GM12892 (cell line): ENCODE measurements at regions not wholly inside any gene's neighbourhood (a gene's known extent, or its start where the extent isn't known, plus 50 kb on each side); places are given as distances from the start of the nearest gene placed in this dataset.

Source experiments
- DNase-seq: peaks from one replicate; pipeline ENCODE4 v3.0.0; 2011; ENCODE audit not compliant: insufficient read length
- FAIRE-seq: peaks from 2 replicates; lab custom pipeline; 2011; peaks lifted over from hg19 to GRCh38; lab: Jason Lieb, UNC
- POLR2A ChIP-seq: IDR thresholded peaks from 2 replicates; pipeline ENCODE4 v1.6.1; 2011; ENCODE audit warnings: low read depth, low read length, control low read depth
- POLR2AphosphoS5 ChIP-seq: IDR thresholded peaks from 2 replicates; pipeline ENCODE4 v1.6.1; 2011; ENCODE audit warnings: low read depth, low read length, control low read depth
- TAF1 ChIP-seq: IDR thresholded peaks from 2 replicates; pipeline ENCODE4 v1.6.1; 2011; ENCODE audit warnings: low read depth, mild to moderate bottlenecking, control low read depth, low read length, borderline replicate concordance

- TF ChIP-seq TAF1 (no peak), POLR2A (no peak), POLR2AphosphoS5 (no peak)
- no peak for FAIRE-seq
- DNase-seq = no peak
Measured at GRCh38 chr20:10965936-10966470, 292.2 kb upstream of the JAG1 start.

- DNase-seq (no peak), FAIRE-seq (no peak)
- no peak for TF ChIP-seq POLR2A
- TF ChIP-seq POLR2AphosphoS5 = no peak
- no peak for TF ChIP-seq TAF1
Measured at GRCh38 chr20:10970109-10970508, 296.3 kb upstream of the JAG1 start.

GRCh38 chr20:10971096-10971495, 297.3 kb upstream of the JAG1 start:
- TF ChIP-seq POLR2A (no peak), TAF1 (no peak), POLR2AphosphoS5 (no peak)
- DNase-seq = no peak
- FAIRE-seq = no peak

DNA sequence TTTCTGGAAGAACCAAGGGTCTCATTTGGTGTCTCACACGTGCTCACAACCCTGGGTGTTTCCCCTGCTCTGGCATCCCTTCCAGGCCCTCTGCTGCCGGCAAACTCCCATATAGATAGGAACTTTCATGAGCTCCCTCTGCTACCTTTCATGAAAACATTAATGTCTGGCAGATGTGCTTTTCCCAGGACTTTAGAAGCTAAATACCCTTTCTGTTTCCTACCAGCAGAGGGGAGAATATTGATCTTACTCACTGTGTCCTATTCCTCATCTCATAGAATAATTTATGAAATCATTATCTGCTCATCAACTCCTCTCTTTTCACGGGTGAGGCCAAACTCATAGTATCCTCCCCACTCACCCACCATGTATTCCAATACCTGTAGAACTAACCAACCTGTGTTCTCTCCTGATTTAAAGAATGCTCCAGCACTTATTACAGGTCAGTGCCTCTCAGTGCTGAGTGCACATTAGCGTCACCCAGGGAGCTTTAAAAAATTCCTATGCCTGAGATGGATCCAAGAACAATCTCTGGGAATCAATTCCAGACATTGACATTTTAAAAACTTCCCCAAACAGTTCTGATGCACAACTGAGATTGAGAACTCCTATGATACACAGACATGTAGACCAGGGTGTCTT, 298.5 kb upstream of the JAG1 start:
- no peak for DNase-seq
- TF ChIP-seq TAF1 (no peak), POLR2AphosphoS5 (no peak), POLR2A (no peak)
- FAIRE-seq = no peak

DNA sequence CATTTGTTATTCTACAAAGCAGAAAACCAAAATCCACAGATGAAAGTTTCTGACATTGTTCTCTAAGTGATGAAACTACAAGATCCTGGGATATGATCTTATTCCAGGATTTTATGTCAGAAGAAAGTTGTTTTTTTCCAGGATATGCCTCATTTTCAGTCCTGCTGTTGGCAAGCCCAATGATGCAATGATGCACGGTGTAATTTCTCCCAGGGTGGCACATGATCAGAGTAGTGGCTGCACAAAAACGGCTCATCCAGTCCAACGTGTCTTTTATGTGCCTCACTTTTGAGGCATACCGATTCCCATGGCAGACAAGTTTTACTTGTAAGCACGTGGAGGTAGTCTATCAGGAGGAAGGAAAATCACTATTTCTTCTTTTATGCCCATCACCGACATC, 302.3 kb upstream of the JAG1 start:
- DNase-seq (no peak), FAIRE-seq (no peak)
- TF ChIP-seq TAF1 = no peak
- no peak for TF ChIP-seq POLR2A
- no peak for TF ChIP-seq POLR2AphosphoS5

DNA sequence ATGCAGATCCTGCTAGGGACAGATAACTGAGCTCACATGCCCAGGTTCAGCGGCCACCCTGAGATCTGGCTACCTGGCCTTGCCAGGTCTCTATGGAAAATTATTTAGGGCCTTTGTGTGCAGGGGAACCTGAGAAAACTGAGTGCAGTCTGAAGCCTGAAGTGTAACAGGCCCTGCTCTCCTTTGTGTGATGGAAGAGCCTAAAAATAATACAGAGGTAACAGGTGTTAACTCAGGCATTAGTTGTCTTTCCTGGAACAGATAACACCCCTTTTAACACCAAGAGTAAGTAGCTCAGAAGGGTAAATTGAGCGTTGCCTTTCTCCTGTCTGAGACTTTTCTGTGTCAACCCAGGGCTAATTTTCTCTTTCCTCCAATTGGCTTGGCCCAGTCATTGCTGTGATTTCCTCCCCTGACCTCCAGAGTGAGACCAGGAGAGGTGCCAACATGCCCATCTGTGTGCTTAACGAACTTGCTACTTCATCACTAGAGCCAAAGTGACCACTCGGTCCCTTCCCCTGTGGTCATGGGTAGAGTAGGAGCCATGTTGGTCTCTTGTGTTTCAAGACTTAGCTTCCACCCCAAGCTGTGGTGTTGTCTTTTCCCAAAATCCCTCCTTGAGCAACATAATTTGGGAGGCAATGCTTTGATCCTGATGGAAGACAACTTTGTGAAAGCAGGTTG, 304.4 kb upstream of the JAG1 start:
- no peak for DNase-seq
- TF ChIP-seq POLR2A (no peak), POLR2AphosphoS5 (no peak), TAF1 (no peak)
- no peak for FAIRE-seq

DNA sequence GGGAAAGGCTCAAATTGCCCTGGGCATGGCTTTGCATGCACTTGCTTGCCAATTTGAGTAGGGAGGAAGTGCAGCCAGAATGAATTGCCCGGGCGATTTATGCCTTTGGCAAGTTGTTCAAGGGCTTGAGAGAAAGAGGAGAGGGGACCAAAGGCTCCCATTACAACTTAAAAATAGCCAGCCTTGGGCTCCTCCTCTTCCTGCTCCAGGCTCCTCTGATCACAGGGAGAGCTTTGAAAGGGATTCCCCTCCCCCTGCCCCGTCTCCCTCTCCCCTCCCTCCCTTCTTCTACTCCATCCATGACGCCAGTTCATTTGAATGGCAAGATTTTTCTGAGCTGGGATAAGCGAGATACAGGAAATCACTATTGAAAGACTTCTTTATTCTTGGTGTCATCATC, 304.9 kb upstream of the JAG1 start:
- FAIRE-seq = no peak
- DNase-seq = no peak
- TF ChIP-seq TAF1 (no peak), POLR2A (no peak), POLR2AphosphoS5 (no peak)

DNA sequence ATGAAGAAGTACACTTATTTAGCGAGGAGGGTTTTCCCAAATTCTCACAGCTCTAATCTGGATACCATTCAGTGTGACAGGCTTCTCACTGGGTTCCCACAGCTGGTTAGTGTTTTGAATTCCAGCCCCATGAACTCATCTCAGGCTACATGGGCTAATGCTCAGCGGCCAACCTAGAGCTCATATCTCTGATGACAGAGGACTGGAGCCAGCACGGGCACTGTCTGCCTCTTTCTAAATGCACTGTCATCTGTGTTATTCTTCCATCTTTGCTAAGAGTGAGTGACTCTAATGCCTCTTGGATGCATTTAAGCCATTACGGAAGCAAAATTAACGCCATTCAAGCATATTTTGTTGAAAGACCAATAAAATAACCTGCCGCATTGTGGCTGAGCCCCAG, 308.9 kb upstream of the JAG1 start:
- TF ChIP-seq TAF1 = no peak
- TF ChIP-seq POLR2AphosphoS5 = no peak
- TF ChIP-seq POLR2A = no peak
- FAIRE-seq (no peak), DNase-seq (no peak)

- FAIRE-seq = no peak
- no peak for TF ChIP-seq TAF1
- TF ChIP-seq POLR2AphosphoS5 = no peak
- TF ChIP-seq POLR2A = no peak
- no peak for DNase-seq
Measured at GRCh38 chr20:10984294-10984693, 310.5 kb upstream of the JAG1 start.

DNA sequence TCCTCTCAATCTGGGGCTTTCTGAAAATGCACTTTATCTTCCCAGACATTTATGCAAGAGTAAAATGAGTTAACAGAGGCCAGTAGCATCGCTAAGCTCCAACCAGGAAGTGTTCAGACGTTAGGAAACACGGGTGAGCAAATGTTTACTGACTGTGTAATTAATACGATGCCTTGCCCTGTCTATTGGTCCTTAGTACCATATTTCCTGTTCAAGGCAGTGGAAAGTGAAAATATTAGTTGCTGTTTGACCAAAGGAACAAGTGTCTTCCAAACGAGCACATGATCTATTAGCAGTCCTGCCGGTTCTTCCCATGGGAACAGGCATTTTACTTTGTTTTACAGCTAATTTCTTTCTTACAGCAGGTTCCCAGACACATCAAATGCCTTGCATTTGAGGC, 311.1 kb upstream of the JAG1 start:
- FAIRE-seq (no peak), DNase-seq (no peak)
- no peak for TF ChIP-seq POLR2AphosphoS5
- no peak for TF ChIP-seq TAF1
- TF ChIP-seq POLR2A = no peak

DNA sequence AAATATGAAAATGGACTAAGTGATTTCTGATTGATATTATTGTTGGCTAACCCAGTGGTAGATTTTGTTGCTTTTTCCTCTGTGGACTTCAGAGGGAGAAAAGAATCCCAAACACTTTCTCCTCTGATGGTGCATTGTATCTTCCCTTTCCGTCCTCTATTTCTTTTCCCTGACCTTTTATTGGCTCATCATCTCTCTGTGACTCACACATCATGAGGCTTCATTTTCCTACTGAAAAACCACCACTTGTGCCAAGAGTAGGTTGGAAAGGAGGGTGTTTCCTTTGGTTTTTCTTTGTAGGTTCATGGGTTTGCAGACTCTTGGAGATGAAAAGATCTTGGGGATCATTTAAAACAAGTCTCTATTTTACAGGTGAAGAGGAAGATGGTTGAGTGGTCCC, 311.7 kb upstream of the JAG1 start:
- TF ChIP-seq POLR2A = no peak
- no peak for DNase-seq
- no peak for FAIRE-seq

DNA sequence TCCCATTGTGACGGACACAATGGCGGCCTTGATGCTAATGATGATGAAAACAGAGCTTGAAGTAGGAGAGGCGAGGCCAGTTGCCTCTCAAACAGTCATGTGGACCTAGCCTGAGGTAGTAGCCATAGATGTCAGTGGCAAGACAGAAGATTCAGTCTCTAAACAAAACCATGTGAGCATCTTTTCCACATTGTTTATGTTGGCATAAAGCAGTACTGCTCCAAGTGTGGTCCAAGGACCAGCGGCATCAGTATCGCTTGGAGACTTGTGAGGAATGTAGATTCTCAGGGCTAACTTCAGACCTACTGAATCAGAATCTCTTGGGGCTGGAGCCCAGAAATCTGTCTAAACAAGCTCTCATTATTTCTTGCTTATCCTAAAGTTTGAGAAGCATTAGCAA, 312.8 kb upstream of the JAG1 start:
- TF ChIP-seq POLR2AphosphoS5 (no peak), POLR2A (no peak), TAF1 (no peak)
- DNase-seq = no peak
- FAIRE-seq = no peak
